ENCODE measurements at regions not wholly inside any gene's neighbourhood (a gene's known extent, or its start where the extent isn't known, plus 50 kb on each side); places are given as distances from the start of the nearest gene placed in this dataset.

GRCh38 chr3:29138171-29138570, 142.7 kb upstream of the RBMS3 start:
- Histone ChIP-seq H3K27ac (ENCODE audit: low read depth, low read length) (no peak overlapping the region), H3K4me3 (ENCODE audit: low read depth, low read length) (no peak overlapping the region), H3K9me3 (ENCODE audit: control insufficient read depth, insufficient read depth, low read length) (no peaks in the 10 kb centered on the region), H3K27me3 (ENCODE audit: control insufficient read depth, insufficient read depth, low read length) (no peaks in the 10 kb centered on the region)
- no peak for DNase-seq (ENCODE audit: low read depth, low spot score)
- no peak for TF ChIP-seq CTCF (IDR thresholded peaks at IDR 0.05; ENCODE audit: low read depth, low read length)
- ChIA-PET CTCF (no interaction called here), POLR2A (no interaction called here)

GRCh38 chr3:29140666-29141065, 140.2 kb upstream of the RBMS3 start:
- no peak overlapping the region for H3K27ac ChIP-seq (ENCODE audit: low read depth, low read length)
- POLR2A ChIA-PET: no interaction called here

GRCh38 chr3:29141197-29141917, 139.5 kb upstream of the RBMS3 start:
- POLR2A ChIA-PET: interaction anchor here (0.6 to 0.8 kb wide), 2 partner anchors 25 to 140 kb away, joined by 3 to 6 read pairs; partner anchors contain the start of gene RBMS3
- no peak for DNase-seq (ENCODE audit: low read depth, low spot score)
- H3K9me3 ChIP-seq (ENCODE audit: control insufficient read depth, insufficient read depth, low read length): no peaks in the 10 kb centered on the region
- no peak overlapping the region for H3K27ac ChIP-seq (ENCODE audit: low read depth, low read length)
- CTCF ChIA-PET: interaction anchor here (0.6 to 0.9 kb wide), 2 partner anchors 12 to 287 kb away, joined by 3 to 4 read pairs; no protein-coding TSS in a partner anchor
- no peaks in the 10 kb centered on the region for H3K27me3 ChIP-seq (ENCODE audit: control insufficient read depth, insufficient read depth, low read length)
- H3K4me3 ChIP-seq (ENCODE audit: low read depth, low read length): no peak overlapping the region
- no peak for TF ChIP-seq CTCF (IDR thresholded peaks at IDR 0.05; ENCODE audit: low read depth, low read length)

More at GRCh38 chr3:29140666-29141065, 140.2 kb upstream of the RBMS3 start:
- Histone ChIP-seq H3K4me3 (ENCODE audit: low read depth, low read length) (no peak overlapping the region), H3K27me3 (ENCODE audit: control insufficient read depth, insufficient read depth, low read length) (no peaks in the 10 kb centered on the region), H3K9me3 (ENCODE audit: control insufficient read depth, insufficient read depth, low read length) (no peaks in the 10 kb centered on the region)
- DNase-seq (ENCODE audit: low read depth, low spot score): no peak
- TF ChIP-seq CTCF (IDR thresholded peaks at IDR 0.05; ENCODE audit: low read depth, low read length): no peak
- CTCF ChIA-PET: no interaction called here

- Histone ChIP-seq H3K4me3 (ENCODE audit: low read depth, low read length) (no peak overlapping the region), H3K27me3 (ENCODE audit: control insufficient read depth, insufficient read depth, low read length) (no peaks in the 10 kb centered on the region), H3K27ac (ENCODE audit: low read depth, low read length) (no peak overlapping the region), H3K9me3 (ENCODE audit: control insufficient read depth, insufficient read depth, low read length) (no peaks in the 10 kb centered on the region)
- POLR2A ChIA-PET: interaction anchor here (0.6 to 0.8 kb wide), 2 partner anchors 24 to 139 kb away, joined by 3 to 6 read pairs; partner anchors contain the start of gene RBMS3
- no peak for DNase-seq (ENCODE audit: low read depth, low spot score)
- CTCF ChIA-PET: interaction anchor here (0.6 to 0.9 kb wide), 2 partner anchors 12 to 287 kb away, joined by 3 to 4 read pairs; no protein-coding TSS in a partner anchor
- TF ChIP-seq CTCF (IDR thresholded peaks at IDR 0.05; ENCODE audit: low read depth, low read length): no peak
Measured at GRCh38 chr3:29141918-29142275, 139.0 kb upstream of the RBMS3 start.

GRCh38 chr3:29143151-29143550, 137.7 kb upstream of the RBMS3 start:
- ChIA-PET CTCF (interaction anchor here (0.5 to 1.0 kb wide), 2 partner anchors 9 to 1361 kb away, joined by 3 read pairs; no protein-coding TSS in a partner anchor), POLR2A (no interaction called here)

More at GRCh38 chr3:29143151-29143550, 137.7 kb upstream of the RBMS3 start:
- Histone ChIP-seq H3K4me3 (ENCODE audit: low read depth, low read length) (no peak overlapping the region), H3K9me3 (ENCODE audit: control insufficient read depth, insufficient read depth, low read length) (no peaks in the 10 kb centered on the region), H3K27me3 (ENCODE audit: control insufficient read depth, insufficient read depth, low read length) (no peaks in the 10 kb centered on the region), H3K27ac (ENCODE audit: low read depth, low read length) (no peak overlapping the region)
- TF ChIP-seq CTCF (IDR thresholded peaks at IDR 0.05; ENCODE audit: low read depth, low read length): no peak
- no peak for DNase-seq (ENCODE audit: low read depth, low spot score)
